Naive thymus-derived CD8-positive, alpha-beta T cell (primary cell): ENCODE measurements at regions not wholly inside any gene's neighbourhood (a gene's known extent, or its start where the extent isn't known, plus 50 kb on each side); places are given as distances from the start of the nearest gene placed in this dataset.
"Not testable (repeated sequence)": the region's sequence is repeated elsewhere in the genome, so short reads cannot be mapped to it uniquely, and the experiment has no call there.

ENCODE experiments used
- ATAC-seq, 2 donors: fragments of 150-1000 bp; cut with Tn5 transposase in 1 of 2; sonication (Bioruptor Pico), chemical (Tn5 transposase) in 1 of 2; 1 replicate in 1 of 2; 2 replicates in 1 of 2; pipeline ENCODE4 v1.10.0; 2021; ENCODE audit warnings: mild to moderate bottlenecking in 2 of 2, moderate library complexity in 2 of 2
- POLR2A ChIA-PET: fragments of 350-600 bp; sonication (Branson Sonifier 250); formaldehyde crosslinking; loops from one replicate; lab custom pipeline; 2021; ENCODE audit warnings: antibody characterized with exemption; lab: Charles Lee
- DNase-seq, 10 donors: peaks; one replicate each; pipeline versions ENCODE4 v3.0.0 to v3.0.0-alpha.2; 2020 to 2022
- H3K27ac Mint-ChIP-seq, 10 donors: one replicate each; pipeline ENCODE4 v1.8.0; 2020 to 2022; ENCODE audit warnings: mild to moderate bottlenecking in 10 of 10, mixed read lengths in 10 of 10, moderate library complexity in 4 of 10, inconsistent platforms in 1 of 10
- H3K27me3 Mint-ChIP-seq, 5 donors: one replicate each; pipeline ENCODE4 v1.8.0; 2021 to 2022; ENCODE audit warnings: mixed read lengths in 5 of 5
- H3K36me3 Mint-ChIP-seq, 3 donors: one replicate each; pipeline ENCODE4 v1.8.0; 2020 to 2022; ENCODE audit warnings: mixed read lengths in 3 of 3, mild to moderate bottlenecking in 2 of 3, inconsistent platforms in 1 of 3
- H3K4me1 Mint-ChIP-seq, 4 donors: one replicate each; pipeline ENCODE4 v1.8.0; 2021 to 2022; ENCODE audit warnings: mixed read lengths in 4 of 4
- H3K4me3 Mint-ChIP-seq, 10 donors: one replicate each; pipeline ENCODE4 v1.8.0; 2020 to 2022; ENCODE audit warnings: mild to moderate bottlenecking in 10 of 10, mixed read lengths in 10 of 10, moderate library complexity in 6 of 10, inconsistent platforms in 1 of 10
- H3K9me3 Mint-ChIP-seq, 9 donors: one replicate each; pipeline ENCODE4 v1.8.0; 2020 to 2022; ENCODE audit warnings: mixed read lengths in 9 of 9, mild to moderate bottlenecking in 3 of 9, inconsistent platforms in 1 of 9, moderate library complexity in 1 of 9

DNA sequence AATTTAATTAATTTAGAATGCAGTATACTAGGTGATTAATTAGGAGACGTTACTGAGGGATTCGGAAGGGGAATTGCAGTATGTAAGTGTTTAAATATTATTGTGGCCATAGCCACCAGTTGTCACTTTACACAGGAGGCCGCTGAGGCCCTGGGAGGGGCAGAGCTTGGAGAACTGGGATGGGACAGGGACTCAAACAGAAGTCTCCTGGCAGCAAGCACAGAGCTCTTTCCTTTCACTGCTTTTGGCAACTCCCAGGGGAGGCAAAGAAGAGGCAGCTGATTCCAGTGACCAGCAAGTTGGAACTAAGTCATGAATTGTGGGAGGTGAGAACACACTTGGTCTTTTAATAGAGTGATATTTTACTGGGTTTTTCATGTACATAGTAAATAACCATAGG is 248.6 kb downstream of the RPLP1 start:
- H3K27me3 Mint-ChIP-seq, result no peaks in the 10 kb centered on the region
- H3K4me3 Mint-ChIP-seq, result no peak overlapping the region
- ATAC-seq, result no peak
- H3K27ac Mint-ChIP-seq, result no peak overlapping the region
- peaks cover 0 to 4% (median 0%) of the 10 kb centered on the region in 9 donors for H3K9me3 Mint-ChIP-seq
- H3K4me1 Mint-ChIP-seq, result peaks cover 0 to 3% (median 0%) of the 10 kb centered on the region in 4 donors
- peaks cover 0 to 4% (median 0%) of the 10 kb centered on the region in 3 donors for H3K36me3 Mint-ChIP-seq
- DNase-seq, result no peak
- POLR2A ChIA-PET, result interaction anchor here (1.3 kb wide), 1 partner anchor 14 kb away, joined by 3 read pairs; no protein-coding TSS in a partner anchor

DNA sequence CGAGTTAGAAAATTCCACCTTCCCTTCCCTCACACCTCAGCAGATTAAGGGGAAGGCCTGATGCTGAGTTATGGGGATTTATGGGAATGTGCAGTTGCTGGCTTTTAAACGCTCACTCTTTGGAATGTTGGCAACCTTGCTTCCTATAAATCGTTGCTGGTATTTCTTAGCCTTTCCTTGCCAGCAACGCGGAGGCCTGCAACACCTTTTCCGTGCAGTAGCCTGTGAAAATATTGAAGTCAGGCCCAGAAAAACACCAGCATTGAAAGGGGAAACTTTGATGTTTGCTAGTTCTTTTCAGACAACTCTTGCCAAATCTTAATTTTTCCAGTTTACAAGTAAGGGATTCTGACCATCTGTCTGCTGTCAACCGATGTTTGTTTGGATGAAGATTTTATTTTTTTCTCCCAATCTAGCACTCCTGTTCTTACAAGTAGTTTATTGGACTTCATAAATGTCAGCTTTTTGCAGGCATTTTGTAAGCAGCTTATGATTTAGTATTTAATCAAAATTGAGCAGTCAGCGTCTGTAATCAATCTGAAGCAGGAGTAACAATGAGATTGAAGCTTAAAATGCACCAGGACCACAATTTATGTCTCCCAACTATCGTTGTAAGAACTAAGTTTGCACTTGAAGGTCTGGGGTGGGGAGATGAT is 251.0 kb downstream of the RPLP1 start:
- no peak overlapping the region for H3K27ac Mint-ChIP-seq
- peaks cover 0 to 21% (median 7%) of the 10 kb centered on the region in 9 donors for H3K9me3 Mint-ChIP-seq
- H3K36me3 Mint-ChIP-seq, result peaks cover 0 to 11% (median 7%) of the 10 kb centered on the region in 3 donors
- H3K4me3 Mint-ChIP-seq, result no peak overlapping the region
- POLR2A ChIA-PET, result no interaction called here
- no peak for ATAC-seq
- no peak for DNase-seq
- H3K4me1 Mint-ChIP-seq, result peaks cover 0 to 2% (median 0%) of the 10 kb centered on the region in 4 donors
- H3K27me3 Mint-ChIP-seq, result no peaks in the 10 kb centered on the region

DNA sequence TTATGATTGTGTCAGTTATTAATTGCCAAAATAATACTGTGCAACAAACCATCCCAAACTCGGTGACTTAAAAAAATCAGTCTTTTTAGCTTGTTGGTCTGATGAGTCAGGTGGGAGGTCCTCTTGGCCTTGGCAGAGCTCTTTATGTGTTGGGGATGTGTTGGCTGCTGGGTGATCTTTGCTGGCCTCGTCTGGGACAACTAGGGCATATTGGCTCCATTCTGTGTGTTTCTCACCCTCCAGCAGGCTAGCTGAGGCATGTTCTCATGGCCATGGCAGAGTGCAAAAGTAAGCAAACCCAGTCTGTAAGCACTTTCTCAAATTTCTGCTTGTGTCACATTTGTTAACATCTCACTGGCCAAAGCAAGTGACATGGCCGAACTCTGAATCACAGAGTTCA is 251.6 kb downstream of the RPLP1 start:
- no peak for DNase-seq
- H3K9me3 Mint-ChIP-seq, result peaks cover 0 to 26% (median 10%) of the 10 kb centered on the region in 9 donors
- H3K4me1 Mint-ChIP-seq, result peaks cover 0 to 2% (median 0%) of the 10 kb centered on the region in 4 donors
- H3K4me3 Mint-ChIP-seq, result no peak overlapping the region
- H3K27ac Mint-ChIP-seq, result no peak overlapping the region
- no peak for ATAC-seq
- peaks cover 0 to 15% (median 10%) of the 10 kb centered on the region in 3 donors for H3K36me3 Mint-ChIP-seq
- POLR2A ChIA-PET, result no interaction called here
- H3K27me3 Mint-ChIP-seq, result no peaks in the 10 kb centered on the region

DNA sequence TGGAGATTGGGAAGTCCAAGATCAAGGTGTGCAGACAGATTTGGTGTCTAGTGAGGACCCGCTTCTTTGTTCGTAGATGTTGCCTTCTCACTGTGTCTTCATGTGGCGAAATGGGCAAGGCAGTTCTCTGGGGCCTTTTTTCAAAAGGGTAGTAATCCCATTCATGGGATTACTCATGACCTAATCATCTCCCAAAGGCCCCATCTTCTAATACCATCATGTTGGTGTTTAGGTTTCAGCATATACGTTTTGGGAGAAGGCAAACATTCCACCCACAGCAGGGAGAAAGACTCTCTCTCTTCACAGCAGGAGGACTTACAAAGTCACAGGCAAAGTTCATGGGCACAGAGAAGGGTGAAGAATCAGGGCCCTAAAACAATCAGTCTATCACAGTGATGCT is 252.1 kb downstream of the RPLP1 start:
- Mint-ChIP-seq H3K4me1 (peaks cover 0 to 2% (median 0%) of the 10 kb centered on the region in 4 donors), H3K27me3 (no peaks in the 10 kb centered on the region), H3K9me3 (peaks cover 0 to 31% (median 10%) of the 10 kb centered on the region in 9 donors), H3K27ac (peak overlapping the region in 1 of 10 donors; percentile 19), H3K36me3 (peaks cover 0 to 16% (median 13%) of the 10 kb centered on the region in 3 donors), H3K4me3 (no peak overlapping the region)
- DNase-seq (peak in 1 of 10 donors; percentile 16), ATAC-seq (no peak)
- POLR2A ChIA-PET, result no interaction called here

DNA sequence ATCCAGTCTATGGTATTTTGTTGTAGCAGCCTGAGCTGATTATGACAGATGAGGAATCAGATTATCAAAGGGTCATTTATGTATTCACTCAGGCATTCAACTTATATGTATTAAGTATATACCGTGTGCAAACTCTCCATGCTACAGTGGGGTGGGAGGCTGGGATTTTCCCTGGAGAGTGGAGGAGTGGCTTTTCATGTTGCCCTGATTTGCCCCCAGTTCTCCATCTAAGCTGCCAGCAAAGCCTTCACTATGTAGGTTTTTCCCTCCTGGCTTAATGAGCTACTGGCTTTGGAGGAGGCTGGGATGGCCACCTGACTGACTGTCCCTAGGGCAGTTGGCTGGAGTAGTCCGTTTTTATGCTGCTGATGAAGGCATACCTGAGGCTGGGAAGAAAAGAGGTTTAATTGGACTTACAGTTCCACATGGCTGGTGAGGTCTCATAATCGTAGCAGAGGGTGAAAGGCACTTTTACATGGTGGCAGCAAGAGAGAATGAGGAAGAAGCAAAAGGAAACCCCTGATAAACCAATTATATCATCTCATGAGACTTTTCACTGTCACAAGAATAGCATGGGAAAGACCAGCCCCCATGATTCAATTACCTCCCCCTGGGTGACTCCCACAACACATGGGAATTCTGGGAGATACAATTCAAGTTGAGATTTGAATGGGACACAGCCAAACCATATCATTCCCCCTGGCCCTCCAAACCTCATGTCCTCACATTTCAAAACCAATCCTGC is 253.9 kb downstream of the RPLP1 start:
- H3K27ac Mint-ChIP-seq, result peak overlapping the region in 6 of 10 donors; percentile 3 to 61 (median 40)
- peaks cover 0 to 20% (median 12%) of the 10 kb centered on the region in 3 donors for H3K36me3 Mint-ChIP-seq
- POLR2A ChIA-PET, result no interaction called here
- H3K9me3 Mint-ChIP-seq, result peaks cover 0 to 36% (median 11%) of the 10 kb centered on the region in 9 donors
- H3K27me3 Mint-ChIP-seq, result no peaks in the 10 kb centered on the region
- H3K4me3 Mint-ChIP-seq, result no peak overlapping the region
- peaks cover 0 to 8% (median 3%) of the 10 kb centered on the region in 4 donors for H3K4me1 Mint-ChIP-seq
- DNase-seq (no peak), ATAC-seq (no peak)

DNA sequence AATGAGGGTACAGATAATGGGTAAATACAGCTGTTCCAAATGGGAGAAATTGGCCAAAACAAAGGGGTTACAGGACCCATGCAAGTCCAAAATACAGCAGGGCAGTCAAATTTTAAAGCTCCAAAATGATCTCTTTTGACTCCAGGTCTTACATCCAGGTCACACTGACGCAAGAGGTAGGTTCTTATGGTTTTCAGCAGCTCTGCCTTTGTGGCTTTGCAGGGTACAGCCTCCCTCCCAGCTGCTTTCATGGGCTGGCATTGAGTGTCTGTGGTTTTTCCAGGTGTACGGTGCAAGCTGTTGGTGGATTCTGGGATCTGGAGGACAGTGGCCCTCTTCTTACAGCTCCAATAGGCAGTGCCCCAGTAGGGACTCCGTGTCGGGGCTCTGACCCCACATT is 254.6 kb downstream of the RPLP1 start:
- POLR2A ChIA-PET, H3K4me1 Mint-ChIP-seq, H3K4me3 Mint-ChIP-seq, ATAC-seq, DNase-seq, H3K27me3 Mint-ChIP-seq: not testable (repeated sequence)
- peaks cover 0 to 36% (median 11%) of the 10 kb centered on the region in 9 donors for H3K9me3 Mint-ChIP-seq
- peaks cover 0 to 20% (median 12%) of the 10 kb centered on the region in 3 donors for H3K36me3 Mint-ChIP-seq
- peak overlapping the region in 1 of 10 donors; percentile 45 for H3K27ac Mint-ChIP-seq

DNA sequence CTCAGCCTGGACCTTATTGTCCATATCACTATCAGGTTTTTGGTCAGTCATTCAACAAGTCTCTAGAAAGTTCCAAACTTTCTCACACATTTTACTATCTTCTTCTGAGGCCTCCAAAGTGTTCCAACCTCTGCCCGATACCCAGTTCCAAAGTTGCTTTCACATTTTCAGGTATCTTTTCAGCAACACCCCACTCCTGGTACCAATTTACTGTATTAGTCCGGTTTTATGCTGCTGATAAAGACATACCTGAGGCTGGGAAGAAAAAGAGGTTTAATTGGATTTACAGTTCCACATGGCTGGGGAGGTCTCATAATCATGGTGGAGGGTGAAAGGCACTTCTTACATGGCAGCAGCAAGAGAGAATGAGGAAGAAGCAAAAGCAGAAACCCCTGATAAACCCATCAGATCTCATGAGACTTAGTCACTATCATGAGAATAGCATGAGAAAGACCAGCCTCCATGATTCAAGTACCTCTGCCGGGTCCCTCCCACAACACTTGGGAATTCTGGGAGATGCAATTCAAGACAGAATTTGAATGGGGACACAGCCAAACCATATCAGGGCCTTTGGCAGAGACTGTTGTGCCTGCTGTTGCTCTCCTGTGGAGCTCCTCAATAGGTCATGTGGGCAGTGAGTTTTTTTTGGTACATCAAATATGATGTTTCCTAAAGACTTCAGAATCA is 256.0 kb downstream of the RPLP1 start:
- H3K4me3 Mint-ChIP-seq, ATAC-seq, H3K27me3 Mint-ChIP-seq, POLR2A ChIA-PET: not testable (repeated sequence)
- peak in 1 of 10 donors; percentile 45 for DNase-seq
- peaks cover 0 to 36% (median 11%) of the 10 kb centered on the region in 9 donors for H3K9me3 Mint-ChIP-seq
- H3K4me1 Mint-ChIP-seq, result peaks cover 3 to 22% (median 14%) of the 10 kb centered on the region in 4 donors
- peaks cover 0 to 20% (median 12%) of the 10 kb centered on the region in 3 donors for H3K36me3 Mint-ChIP-seq
- peak overlapping the region in 3 of 10 donors; percentile 25 to 49 (median 35) for H3K27ac Mint-ChIP-seq

DNA sequence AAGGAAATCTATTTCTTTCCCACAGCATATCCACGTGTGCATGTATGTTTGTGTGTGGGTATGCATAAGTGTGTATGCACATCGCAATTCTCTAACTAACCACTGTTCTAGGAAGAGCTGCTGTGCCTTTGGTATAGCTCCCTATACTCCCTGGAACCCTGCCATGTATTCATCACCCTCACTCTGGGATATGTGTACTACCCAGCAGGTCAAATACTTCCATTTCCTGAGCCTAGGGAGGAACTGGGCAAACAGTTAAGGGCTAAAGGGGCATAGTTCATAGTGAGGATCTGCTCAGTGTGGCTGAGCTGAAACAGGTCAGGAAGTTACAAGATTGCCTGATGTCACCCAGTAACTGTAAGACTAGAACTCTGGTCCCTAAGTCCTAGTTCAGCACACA is 260.4 kb downstream of the RPLP1 start:
- peaks cover 24 to 57% (median 52%) of the 10 kb centered on the region in 4 donors for H3K4me1 Mint-ChIP-seq
- DNase-seq (peak in 1 of 10 donors; percentile 31), ATAC-seq (no peak)
- H3K4me3 Mint-ChIP-seq, result peak overlapping the region in 1 of 10 donors; percentile 68
- peaks cover 0 to 19% (median 12%) of the 10 kb centered on the region in 3 donors for H3K36me3 Mint-ChIP-seq
- H3K9me3 Mint-ChIP-seq, result peaks cover 0 to 23% (median 10%) of the 10 kb centered on the region in 9 donors
- no peaks in the 10 kb centered on the region for H3K27me3 Mint-ChIP-seq
- POLR2A ChIA-PET, result interaction anchor here (1.1 to 3.8 kb wide), 6 partner anchors 42 to 385 kb away, joined by 3 to 38 read pairs (median 4); partner anchors contain the start of gene TLE3
- H3K27ac Mint-ChIP-seq, result peak overlapping the region; percentile 16 to 95 (median 86)

DNA sequence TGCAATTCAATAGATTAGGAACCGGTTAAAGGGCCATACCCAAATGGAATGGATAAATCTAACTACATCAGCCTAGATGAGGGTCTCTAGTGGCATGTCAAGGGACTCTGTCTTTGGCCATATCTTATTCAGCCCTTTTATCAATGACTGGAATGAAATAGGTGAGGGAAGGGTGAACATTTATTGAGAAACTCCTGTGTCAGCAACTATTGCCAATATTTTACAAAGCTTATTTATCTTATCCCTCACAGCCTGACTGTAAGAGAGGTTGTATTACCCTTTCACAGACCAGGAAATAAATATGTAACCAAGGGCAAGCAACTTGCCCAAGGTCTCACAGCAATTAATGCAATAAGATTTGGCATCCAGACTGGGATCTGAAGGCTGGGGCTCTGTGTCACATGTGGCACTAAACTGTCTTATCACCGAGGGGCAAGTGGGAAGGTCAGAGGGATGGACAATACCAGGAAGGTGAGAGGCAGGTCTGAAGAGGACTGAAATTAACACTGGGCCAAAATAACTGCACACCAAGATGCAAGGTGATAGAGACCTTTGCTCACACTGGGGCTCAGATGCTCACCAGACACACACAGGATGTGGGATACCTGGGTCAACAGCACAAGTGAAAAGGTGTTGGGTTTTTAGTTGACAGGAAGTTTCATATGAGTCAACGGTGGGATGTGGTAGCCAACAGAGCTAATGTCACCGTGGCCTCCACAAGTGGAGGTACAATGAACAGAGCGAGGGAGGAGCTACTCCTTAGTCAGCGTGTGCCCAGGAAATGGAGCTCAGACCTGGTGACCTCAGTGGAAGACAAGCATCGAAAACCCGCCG is 261.3 kb downstream of the RPLP1 start:
- POLR2A ChIA-PET, result interaction anchor here (0.9 to 3.8 kb wide), 10 partner anchors 11 to 384 kb away, joined by 3 to 38 read pairs (median 4); partner anchors contain the start of genes RPLP1 and TLE3
- DNase-seq (peak in 9 of 10 donors; percentile 33 to 85 (median 71)), ATAC-seq (peak; percentile 92 to 96)
- H3K27me3 Mint-ChIP-seq, result no peaks in the 10 kb centered on the region
- peaks cover 28 to 65% (median 61%) of the 10 kb centered on the region in 4 donors for H3K4me1 Mint-ChIP-seq
- H3K4me3 Mint-ChIP-seq, result peak overlapping the region; percentile 1 to 79 (median 68)
- H3K27ac Mint-ChIP-seq, result peak overlapping the region; percentile 6 to 95 (median 86)
- peaks cover 0 to 13% (median 2%) of the 10 kb centered on the region in 9 donors for H3K9me3 Mint-ChIP-seq
- H3K36me3 Mint-ChIP-seq, result peaks cover 0 to 10% (median 4%) of the 10 kb centered on the region in 3 donors

DNA sequence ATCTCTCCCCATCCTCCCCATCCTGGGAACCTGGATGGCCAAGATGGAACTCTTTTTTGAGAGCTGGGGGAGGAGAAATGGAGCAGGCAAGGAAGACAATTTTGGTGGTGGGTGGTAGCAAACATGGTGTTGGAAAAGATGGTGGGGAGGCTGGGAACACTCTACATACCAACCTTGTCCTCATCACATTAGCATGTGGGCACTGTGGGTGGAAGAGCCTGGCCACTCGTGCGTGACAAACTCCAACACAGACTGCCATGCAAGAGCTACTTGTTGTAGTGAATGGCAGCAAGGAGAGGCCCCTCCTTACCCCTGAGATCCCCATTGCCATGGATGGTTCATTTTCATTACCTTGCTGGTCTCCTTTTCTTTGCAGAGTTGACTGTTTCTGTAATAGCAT is 262.6 kb downstream of the RPLP1 start:
- DNase-seq (peak in 1 of 10 donors; percentile 31), ATAC-seq (no peak)
- Mint-ChIP-seq H3K36me3 (peaks cover 0 to 6% (median 0%) of the 10 kb centered on the region in 3 donors), H3K27ac (peak overlapping the region in 8 of 10 donors; percentile 28 to 95 (median 84)), H3K27me3 (no peaks in the 10 kb centered on the region), H3K4me1 (peaks cover 36 to 77% (median 74%) of the 10 kb centered on the region in 4 donors), H3K9me3 (peaks cover 0 to 5% (median 0%) of the 10 kb centered on the region in 9 donors), H3K4me3 (peak overlapping the region in 8 of 10 donors; percentile 14 to 68 (median 42))
- POLR2A ChIA-PET, result interaction anchor here (0.6 to 3.8 kb wide), 3 partner anchors 29 to 264 kb away, joined by 4 to 28 read pairs (median 4); no protein-coding TSS in a partner anchor

DNA sequence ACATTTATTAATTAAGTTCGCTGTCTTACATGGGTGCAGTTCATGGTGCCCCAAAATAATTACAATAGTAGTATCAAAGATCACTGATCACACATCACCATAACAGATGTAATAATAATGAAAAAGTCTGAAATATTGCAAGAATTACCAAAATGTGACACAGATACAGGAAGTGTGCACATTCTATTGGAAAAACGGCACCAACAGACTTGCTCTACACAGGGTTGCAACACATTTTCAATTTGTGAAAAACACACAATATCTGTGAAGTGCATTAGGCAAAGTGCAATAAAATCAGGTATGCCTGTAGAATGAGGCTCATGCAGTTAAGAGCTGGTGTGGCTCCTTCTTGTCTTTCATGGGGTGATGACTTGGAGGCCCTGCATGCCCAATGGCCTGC is 265.8 kb downstream of the RPLP1 start:
- no peaks in the 10 kb centered on the region for H3K36me3 Mint-ChIP-seq

More for the DNA sequence above, 265.8 kb downstream of the RPLP1 start:
- POLR2A ChIA-PET, result interaction anchor here (0.7 to 2.4 kb wide), 3 partner anchors 38 to 379 kb away, joined by 4 to 11 read pairs (median 4); partner anchors contain the start of gene TLE3
- H3K4me3 Mint-ChIP-seq, result no peak overlapping the region
- no peak for DNase-seq
- peaks cover 51 to 98% (median 88%) of the 10 kb centered on the region in 4 donors for H3K4me1 Mint-ChIP-seq
- H3K27me3 Mint-ChIP-seq, result no peaks in the 10 kb centered on the region
- H3K9me3 Mint-ChIP-seq, result peaks cover 0 to 3% (median 0%) of the 10 kb centered on the region in 9 donors
- H3K27ac Mint-ChIP-seq, result peak overlapping the region in 7 of 10 donors; percentile 65 to 96 (median 86)
- ATAC-seq, result no peak
